GF-D8 (cell line): ENCODE measurements at regions not wholly inside any gene's neighbourhood (a gene's known extent, or its start where the extent isn't known, plus 50 kb on each side); places are given as distances from the start of the nearest gene placed in this dataset.
"Not testable (repeated sequence)": the region's sequence is repeated elsewhere in the genome, so short reads cannot be mapped to it uniquely, and the experiment has no call there.

Source experiments
- DNase-seq: peaks from one replicate; lab custom pipeline; 2025; lab: John Stamatoyannopoulos, UW

DNA sequence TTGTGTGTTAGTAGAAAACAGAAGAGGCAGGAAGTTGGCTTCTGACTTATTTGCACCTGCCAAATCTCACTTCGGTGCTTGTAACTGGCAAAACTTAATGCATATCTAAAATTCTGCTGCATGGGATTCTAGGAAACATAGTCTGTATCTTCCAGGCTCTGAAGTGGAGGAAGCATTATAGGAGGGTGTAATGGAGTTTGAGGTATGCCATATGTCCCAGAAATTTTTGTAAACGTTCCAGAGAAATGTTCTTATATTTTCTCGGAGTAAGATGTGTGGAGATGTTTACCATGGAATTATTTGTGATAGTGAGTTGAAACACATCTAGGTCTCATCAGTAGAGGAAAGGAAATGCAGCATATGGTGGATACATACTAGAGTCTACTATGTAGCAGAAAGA lies 1329.0 kb upstream of the NUDT12 start:
- DNase-seq: no peak

DNA sequence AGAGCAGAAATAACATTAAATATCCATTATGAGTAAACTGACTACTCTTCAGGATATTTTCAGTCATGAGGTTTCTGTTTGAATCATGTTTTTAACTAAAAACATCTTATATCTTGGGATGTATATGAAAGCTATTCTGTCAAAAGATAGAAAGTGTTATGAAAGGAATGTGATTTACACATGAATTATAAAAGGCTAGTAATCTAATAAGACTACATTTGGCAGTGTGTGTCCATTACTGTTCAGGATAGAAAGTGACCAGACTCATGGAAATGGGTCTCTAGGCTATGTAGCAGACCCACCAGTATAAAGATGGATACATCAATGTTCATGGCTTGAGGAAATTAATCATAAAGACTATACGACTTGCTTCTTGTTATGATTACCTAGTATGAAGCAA lies 1328.2 kb upstream of the NUDT12 start:
- no peak for DNase-seq

DNA sequence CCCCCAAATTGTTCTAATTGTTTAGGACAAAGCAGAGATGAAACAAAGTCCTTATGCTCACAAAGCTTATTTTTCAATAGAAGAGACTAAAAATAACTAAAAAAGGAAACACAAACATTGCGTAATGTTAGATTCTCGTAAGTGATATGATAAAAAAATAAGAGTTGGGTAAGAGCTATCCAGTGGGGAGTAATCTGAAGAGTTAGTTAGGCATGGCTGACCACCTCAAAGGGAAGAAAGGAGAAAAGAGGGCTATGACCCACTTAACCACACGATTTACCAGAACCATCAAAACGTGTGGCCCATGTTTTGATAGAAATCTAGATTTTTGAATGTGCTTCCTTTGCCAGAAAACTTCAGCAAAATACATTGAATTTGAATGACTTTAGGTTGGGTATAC lies 1296.8 kb upstream of the NUDT12 start:
- DNase-seq: no peak

DNA sequence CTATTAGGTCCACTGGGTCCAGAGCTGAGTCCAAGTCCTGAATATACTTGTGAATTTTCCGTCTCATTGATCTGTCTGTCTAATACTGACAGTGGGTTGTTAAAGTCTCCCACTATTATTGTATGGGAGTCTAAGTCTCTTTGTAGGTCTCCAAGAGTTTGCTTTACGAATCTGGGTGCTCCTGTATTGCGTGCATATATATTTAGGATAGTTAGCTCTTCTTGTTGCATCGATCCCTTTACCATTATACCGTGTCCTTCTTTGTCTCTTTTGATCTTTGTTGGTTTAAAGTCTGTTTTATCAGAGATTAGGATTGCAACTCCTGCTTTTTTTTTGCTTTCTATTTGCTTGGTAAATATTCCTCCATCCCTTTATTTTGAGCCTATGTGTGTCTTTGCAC lies 1289.5 kb upstream of the NUDT12 start:
- DNase-seq: not testable (repeated sequence)

DNA sequence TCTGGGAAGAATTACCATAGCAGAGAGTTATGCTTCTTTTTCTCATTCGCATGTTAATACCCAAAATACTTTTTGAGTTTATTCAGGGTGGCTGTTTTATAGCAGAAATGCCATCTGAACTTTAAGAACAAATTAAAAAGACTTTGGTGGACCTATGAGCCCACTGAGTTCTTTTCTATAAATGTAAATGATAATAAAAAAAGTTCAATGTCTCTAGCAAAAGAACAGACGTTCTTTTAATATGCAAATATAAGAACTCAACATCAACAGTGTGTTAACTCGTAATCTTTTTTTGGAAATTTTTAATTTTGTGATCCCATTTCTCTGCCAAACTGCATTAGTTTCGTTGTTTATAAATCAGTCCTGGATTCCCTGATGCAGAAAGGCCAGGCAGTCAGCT lies 1283.0 kb upstream of the NUDT12 start:
- DNase-seq: no peak

DNA sequence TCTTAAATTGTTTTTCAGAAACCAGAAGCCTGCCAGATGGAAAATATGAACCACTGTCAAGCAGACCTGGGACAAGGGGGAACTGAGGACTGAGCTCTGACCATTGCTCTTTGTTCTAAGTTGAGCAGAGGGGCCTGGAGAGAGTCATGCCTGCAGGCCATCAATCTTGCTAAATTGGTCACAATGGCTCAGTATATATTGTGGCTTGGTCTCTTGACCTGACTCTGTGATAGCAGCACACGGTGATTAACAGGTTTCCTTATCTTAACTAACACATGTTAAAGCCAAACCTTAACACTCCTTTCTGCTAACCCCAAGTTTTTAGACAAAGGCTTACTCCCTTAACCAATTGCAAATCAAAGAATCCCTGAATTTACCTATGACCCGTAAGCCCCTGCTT lies 1281.2 kb upstream of the NUDT12 start:
- DNase-seq: no peak

DNA sequence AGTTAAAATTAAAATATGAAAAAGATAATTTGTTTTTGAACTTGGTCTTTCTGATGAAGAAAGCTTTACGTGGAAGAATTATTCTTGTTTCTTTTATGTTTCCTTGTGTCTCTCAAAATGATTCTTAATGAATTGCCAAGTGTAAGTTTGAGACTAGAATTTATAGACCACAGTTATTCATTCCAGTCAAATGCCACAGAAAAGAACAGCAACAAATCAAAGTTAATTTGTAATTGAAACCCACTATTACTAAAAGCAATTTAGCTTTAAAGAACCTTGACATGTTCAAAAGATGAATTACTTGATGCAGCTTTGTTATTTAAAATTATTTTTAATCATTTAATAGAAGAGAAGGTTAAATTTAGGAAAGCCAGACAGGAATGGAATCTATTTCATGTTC lies 1277.7 kb upstream of the NUDT12 start:
- DNase-seq: no peak

DNA sequence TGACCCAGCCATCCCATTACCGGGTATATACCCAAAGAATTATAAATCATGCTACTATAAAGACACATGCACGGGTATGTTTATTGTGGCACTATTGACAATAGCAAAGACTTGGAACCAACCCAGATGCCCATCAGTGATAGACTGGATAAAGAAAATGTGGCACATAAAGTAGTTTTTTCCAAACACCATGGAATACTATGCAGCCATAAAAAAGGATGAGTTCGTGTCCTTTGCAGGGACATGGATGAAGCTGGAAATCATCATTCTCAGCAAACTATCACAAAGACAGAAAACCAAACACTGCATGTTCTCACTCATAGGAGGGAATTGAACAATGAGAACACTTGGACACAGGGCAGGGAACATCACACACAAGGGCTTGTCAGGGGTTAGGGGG lies 1268.9 kb upstream of the NUDT12 start:
- DNase-seq: not testable (repeated sequence)

DNA sequence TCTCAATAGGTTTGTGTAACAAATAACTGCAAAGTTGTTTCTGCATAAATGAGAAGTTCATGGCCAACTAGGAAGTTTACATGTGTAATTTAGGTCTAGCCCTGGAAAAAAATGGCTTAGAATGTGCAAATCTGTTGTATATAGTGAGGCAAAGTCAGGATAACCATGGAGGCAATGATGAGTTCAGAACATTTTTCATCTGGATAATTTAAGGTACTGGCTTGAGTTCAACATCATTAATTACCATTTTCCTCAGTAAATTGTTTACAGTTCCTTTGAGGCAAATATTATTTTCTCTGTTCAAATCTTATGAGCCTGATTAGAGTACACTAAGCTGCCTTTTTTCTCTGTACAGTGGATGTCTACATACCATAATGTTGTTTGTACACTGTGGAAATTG lies 1259.0 kb upstream of the NUDT12 start:
- DNase-seq: no peak

DNA sequence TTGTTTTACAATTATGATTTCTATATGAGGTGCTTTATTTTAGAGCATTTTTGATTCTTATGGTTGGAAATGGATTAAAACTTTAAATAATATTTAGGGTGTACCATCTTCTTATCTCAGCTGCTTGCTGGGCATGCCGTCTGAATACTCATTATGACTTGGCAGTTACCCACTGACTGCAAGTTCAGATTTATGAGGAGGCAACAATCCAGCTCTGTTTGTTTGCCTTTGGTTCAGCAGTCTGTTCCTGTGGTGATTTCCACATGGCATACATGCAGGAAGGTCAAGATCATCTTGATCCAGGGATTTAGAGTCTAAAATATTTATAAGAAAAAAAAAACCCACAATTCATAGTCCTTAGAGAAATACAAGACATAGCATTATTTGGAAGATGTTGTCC lies 1254.5 kb upstream of the NUDT12 start:
- DNase-seq: no peak

DNA sequence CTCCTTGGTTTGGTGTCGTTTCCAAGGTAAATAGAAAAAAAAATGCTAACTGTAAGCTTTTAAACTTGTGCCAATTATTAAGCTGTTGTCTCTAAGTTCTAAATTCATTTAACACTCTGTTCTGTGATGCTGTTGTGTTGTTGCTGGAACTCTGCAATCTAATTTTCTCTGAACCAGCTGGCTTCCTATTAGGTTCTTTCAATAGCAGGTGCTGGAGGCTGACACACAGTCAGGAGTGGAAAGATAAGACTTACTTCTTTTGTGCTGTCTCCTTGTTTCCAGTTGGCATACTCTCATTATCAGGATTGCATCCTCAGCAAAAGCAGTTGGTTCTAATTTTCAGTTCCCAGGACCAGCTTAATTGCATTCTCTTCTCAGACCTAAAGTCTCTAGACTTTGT lies 1252.6 kb upstream of the NUDT12 start:
- DNase-seq: no peak

DNA sequence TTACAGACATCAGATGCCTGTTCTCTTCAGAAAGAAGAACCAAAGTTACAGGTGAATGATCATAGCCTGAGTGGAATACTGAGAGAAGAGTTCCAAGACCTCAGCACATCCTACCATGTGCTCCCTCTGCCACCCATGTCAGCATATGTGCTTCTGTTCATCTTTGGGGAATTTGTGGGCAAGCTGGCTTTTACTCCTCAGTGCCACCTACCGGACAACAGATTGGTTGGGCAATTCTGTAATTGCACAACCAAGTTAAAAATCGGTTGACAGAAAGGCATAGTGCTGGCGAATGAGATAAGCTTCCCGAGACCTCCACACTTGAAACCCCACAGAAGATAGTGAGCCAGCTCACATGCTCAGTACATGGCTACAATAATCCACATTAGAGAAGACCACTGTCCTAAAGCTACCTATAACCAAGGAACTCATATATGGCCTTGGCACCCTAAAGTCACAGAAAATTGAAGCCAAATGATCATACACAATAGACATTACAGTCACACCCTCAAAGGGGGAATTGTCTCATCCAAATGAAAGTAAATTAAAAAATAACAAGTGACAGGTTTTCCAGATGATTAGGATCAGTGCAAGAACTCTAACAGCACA lies 1238.0 kb upstream of the NUDT12 start:
- no peak for DNase-seq

DNA sequence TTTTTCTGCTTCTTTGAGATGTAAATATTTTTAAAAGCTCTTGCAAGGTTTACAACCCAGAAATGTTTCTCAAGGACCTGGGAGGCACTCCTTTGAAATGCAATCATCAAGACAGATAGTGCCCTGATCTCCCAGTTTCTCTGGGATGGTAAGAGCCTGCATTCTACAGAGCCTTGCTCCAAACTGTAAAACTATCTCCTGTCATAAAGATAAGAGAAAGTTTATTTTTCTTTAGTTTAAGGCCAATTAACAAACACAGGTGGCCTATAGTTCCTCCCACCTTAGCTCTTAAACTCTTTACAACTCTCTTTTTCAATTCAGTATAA lies 1231.1 kb upstream of the NUDT12 start:
- DNase-seq: no peak

DNA sequence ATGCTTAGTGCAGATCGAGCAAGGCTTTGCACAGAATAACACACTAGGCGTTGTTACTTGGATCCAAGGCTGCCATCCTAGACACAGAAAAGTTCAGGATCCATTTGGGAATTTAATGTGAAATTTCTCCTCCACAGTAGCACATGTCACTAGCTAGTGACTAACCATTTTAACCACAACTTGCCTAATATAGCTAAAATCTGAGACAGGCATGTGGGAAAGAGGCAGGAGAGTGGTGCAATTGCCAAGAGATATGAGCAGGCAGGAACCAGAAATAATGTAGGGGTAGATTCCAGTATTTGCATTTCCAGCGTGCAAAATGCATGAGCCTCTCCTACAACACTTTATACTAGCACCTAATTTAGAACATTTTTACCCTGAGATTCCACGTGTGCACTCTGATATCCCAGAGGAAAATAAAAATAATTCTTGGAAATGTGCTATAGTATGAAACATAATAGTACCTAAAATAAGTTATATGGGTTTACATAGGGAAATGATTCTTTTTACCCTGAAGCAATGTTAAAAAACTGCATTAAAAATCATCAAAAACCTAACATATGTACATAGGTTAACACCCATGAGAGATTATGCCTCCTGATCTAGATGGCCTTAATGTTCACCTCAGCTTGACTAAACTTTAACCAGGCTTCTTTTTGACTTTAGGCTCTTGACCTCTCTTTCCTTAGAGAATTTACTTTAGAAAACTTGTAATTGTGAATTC lies 1230.6 kb upstream of the NUDT12 start:
- no peak for DNase-seq

DNA sequence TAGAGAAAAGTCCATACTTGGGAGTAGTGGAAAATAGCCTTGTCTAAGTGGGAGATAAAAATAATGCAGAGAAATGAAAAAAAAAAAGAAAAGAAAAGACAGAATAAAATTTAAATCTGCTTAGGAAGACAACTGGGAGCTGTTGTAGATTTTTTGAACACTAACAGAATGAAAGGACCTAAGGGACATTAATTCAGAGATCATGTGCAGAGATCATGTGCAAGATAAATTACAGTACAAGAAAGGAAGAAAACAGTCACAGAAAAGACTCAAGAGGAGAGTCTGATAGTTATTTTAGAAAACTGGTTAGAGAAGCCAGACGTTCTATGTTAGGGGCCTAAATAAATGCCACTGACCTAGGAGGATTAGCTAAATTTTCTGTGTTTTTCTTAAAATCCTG lies 1226.8 kb upstream of the NUDT12 start:
- no peak for DNase-seq

DNA sequence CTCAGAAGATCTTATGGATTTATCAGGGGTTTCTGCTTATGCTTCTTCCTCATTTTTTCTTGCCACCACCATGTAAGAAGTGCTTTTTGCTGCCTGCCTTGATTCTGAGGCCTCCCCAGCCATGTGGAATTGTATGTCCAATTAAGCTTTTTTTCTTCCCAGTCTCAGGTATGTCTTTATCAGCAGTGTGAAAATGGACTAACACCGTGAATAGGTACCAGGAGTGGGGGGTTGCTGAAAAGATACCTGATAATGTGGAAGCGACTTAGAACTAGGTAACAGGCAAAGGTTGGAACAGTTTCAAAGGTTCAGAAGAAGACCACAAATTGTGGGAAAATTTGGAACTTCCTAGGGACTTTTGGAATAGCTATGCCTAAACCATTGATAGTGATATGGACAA lies 1222.5 kb upstream of the NUDT12 start:
- no peak for DNase-seq

DNA sequence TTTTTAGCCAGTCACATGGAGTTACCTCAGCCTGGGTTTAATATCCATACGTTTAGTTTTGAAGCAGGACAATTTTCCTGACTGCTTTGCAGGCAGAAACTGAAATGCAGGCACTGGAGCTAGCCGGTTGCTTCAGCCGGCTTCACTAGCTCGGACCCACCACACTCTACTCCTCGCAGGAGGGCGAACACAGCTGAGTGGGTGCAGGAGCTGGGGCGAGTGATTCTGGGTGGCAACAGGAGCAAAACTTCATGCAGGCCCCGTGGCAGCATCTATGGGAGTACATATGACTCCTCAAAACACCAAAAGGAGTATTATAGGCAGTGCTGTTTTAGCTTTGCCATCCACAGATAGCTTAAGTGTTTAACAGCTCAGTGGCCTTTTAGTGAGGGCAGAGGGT lies 1211.8 kb upstream of the NUDT12 start:
- no peak for DNase-seq

DNA sequence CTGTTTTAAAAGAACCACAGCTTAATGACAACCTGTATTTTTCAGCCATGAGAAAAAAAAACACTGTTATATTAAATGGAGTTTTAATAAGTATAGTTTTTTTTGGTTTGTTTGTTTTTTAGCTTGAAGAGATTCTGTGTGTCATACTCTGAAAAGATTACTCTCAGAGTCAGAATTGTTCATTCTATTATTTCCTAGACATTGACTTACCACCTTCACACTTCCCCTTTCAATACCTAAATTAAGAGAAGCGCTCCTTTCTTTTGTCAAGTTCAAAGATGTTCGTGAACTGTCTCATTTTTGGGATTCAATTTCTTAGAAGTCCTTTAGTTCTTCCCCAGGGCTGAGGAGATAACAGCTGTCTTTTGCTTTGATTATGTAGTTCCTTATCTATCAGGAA lies 1201.6 kb upstream of the NUDT12 start:
- no peak for DNase-seq

DNA sequence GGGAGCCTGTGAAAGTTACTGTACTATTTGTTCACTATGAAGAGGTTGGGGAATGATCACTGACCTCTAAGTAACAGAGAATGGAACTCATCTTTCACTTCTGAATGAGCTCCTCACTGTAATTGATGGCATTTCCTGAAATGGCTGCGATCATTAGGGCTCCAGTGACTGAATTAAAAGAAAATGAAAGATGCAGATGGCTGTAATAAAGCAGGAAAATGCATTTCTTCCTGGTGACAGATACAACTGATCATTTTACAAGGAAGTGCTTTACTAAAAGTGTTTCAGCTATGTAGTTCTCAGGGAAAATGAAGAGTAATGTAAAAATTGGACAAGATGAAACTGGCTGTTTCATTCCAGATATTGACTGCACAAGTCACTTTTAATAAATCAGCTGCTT lies 1200.6 kb upstream of the NUDT12 start:
- DNase-seq: no peak

DNA sequence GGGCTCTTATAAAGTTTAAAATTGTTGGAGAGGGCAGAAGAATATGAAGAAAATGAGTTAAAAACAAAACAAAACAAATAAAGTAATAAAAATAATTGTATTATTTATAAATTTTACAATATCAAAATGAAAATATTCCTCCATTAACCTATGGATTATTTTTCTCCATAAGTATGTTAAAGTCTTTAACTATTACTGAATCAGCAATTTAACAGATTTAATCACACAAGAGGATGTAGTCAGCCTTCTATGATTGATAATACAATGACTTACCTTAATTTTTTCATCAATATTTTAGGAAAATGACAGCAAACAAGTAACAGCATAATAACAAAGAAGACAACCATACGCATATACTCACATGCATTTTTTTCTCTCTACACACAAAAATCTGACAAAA lies 1195.3 kb upstream of the NUDT12 start:
- DNase-seq: no peak

DNA sequence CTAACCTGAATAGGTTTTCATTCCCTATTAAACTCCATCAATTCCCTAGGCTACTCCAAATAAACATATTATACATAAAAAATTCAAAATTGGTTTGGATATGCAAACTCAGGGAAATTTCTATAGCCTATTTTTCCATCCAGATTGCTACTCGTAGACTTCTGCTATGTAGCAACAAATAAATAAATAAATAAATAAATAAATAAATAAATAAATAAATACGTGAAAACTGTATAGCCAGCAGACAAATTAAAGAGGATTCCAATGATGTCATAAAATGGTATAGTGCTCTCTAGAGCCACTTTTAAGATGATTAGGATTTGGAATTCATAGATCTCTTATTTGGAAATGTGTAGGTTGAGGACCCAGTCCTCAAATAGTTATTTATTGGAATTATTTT lies 1193.2 kb upstream of the NUDT12 start:
- no peak for DNase-seq

DNA sequence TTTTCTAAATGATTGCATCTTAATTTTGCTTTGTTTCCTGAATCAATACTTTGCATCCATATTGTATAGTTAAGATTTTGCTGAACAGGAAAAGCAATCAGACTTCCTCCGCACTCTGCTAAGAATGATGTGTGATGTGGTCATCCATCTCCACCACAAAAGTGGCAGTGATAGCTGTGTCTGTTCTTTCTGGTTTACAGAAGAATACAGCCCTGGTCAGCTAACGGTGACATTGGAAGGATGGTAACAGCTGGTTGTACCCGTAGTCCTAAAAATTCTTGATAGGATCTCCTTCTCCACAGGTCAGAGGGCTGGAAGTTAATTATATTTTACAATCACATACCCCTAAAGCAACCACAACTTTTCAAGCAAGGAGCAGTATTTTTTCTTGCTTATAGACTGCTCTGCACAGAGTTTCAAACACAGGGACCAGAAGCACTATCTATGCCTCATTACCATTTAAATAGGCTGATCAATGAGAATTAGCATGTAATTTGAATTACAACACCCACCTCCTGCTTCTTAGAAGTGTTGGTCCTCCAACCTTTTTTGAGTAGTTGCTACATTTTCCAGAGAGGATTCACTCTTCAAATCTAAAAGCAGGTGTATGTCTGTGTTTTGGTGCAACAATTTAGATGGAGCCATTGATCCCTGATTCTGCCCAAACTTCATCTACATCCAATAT lies 1191.9 kb upstream of the NUDT12 start:
- DNase-seq: no peak

DNA sequence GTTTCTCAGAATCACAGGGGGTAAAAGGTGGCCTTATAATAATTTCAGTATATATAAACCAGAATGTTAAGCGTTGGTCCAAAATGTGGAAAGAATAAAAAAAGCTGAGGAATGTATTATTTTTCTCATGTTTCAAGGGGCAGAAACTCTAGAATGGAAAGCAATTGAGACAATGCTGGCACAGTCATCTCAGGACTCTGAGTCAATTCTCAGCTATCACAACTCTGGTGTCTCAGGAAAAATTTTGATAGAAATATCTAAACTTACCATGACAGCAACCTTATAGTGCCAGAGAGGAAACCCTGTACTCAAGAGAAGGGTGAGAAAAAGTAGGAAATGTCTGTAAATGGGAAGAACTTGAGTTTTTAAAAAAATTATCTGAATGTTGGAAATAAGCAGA lies 1189.4 kb upstream of the NUDT12 start:
- DNase-seq: no peak

DNA sequence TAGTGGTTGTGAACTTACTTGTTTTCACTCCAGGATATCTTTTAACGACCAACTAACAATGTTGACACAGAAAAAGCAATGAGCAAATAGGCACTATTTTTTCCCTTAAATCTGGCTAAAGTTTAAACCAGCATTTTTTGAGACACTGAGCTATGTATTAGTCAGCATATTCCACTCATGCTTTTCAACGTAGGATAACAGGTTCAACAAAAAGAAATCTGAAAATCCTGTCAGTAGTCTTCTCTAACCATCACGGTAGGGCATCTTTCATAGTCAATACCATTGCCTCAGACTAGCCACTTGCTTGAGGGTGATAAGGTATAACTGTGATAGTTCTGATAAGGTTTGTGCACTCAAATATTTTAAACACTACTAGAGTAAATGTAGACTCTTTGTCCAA lies 1177.3 kb upstream of the NUDT12 start:
- no peak for DNase-seq
